Transverse colon (tissue), 4 donors: ENCODE measurements at regions not wholly inside any gene's neighbourhood (a gene's known extent, or its start where the extent isn't known, plus 50 kb on each side); places are given as distances from the start of the nearest gene placed in this dataset.

Experiments used
- POLR2AphosphoS5 ChIP-seq, 3 donors: sonication (generic); formaldehyde crosslinking; IDR thresholded peaks; one replicate each; pipeline ENCODE4 v1.6.1; 2016; ENCODE audit warnings: antibody characterized with exemption in 3 of 3
- TF ChIP-seq, protein P1 (sequence below), 5 experiments: fragments of 200-600 bp in 3 of 5; fragments of 450-650 bp in 2 of 5; sonication (generic) in 3 of 5; IDR thresholded peaks; 1 replicate in 2 of 5; 2 replicates in 3 of 5; pipeline ENCODE4 v1.5.1; 2016 to 2017; ENCODE audit warnings: antibody characterized with exemption in 5 of 5, inconsistent platforms in 3 of 5, mild to moderate bottlenecking in 2 of 5, moderate library complexity in 1 of 5

DNA sequence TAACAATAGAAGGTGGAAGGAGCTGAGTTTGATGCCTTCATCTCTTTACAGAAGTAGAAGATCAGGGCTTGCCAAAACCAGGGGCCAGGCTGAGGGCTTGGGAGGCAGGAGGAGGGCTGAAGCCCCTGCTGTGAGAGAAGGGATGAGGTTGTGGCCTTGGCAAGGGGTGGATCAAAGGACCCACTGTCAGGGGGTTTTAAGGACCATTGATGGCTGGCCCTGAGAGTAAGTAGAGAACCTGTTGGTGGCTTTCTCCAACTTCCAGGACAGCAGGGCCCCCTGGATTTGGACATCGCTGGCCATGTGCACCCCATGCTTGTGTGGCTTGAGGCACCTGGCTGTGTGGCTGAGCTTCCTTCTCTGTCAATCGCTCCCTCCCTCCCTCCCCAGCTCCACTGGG is 927.7 kb downstream of the TBC1D22A start:
- no peak for TF ChIP-seq POLR2AphosphoS5 (IDR thresholded peaks at IDR 0.05)
- TF ChIP-seq, protein P1, sequence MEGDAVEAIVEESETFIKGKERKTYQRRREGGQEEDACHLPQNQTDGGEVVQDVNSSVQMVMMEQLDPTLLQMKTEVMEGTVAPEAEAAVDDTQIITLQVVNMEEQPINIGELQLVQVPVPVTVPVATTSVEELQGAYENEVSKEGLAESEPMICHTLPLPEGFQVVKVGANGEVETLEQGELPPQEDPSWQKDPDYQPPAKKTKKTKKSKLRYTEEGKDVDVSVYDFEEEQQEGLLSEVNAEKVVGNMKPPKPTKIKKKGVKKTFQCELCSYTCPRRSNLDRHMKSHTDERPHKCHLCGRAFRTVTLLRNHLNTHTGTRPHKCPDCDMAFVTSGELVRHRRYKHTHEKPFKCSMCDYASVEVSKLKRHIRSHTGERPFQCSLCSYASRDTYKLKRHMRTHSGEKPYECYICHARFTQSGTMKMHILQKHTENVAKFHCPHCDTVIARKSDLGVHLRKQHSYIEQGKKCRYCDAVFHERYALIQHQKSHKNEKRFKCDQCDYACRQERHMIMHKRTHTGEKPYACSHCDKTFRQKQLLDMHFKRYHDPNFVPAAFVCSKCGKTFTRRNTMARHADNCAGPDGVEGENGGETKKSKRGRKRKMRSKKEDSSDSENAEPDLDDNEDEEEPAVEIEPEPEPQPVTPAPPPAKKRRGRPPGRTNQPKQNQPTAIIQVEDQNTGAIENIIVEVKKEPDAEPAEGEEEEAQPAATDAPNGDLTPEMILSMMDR (IDR thresholded peaks at IDR 0.05) = no peak
